ENCODE measurements at regions not wholly inside any gene's neighbourhood (a gene's known extent, or its start where the extent isn't known, plus 50 kb on each side); places are given as distances from the start of the nearest gene placed in this dataset.

- no peak for TF ChIP-seq CTCF (conservative IDR thresholded peaks at IDR 0.05; ENCODE audit: low read depth in 2 of 2)
- TF ChIP-seq ZNF331 (CRISPR knock-in tag; IDR thresholded peaks at IDR 0.05; ENCODE audit: low read depth), result no peak
- no peak for TF ChIP-seq EZH2phosphoT487 (IDR thresholded peaks at IDR 0.05; ENCODE audit: unreplicated experiment)
- TF ChIP-seq POLR2AphosphoS5 (IDR thresholded peaks at IDR 0.05; ENCODE audit: low read depth), result no peak
- TF ChIP-seq REST (IDR thresholded peaks at IDR 0.05; ENCODE audit: unreplicated experiment), result no peak
These were observed 128.4 kb downstream of the NTMT2 start (continued) for GRCh38 chr1:170274131-170274501.

GRCh38 chr1:170277985-170278384 is 132.2 kb downstream of the NTMT2 start:
- peaks cover 7% of the 10 kb centered on the region; the same call in 2 of the 3 replicates for H3K4me1 Mint-ChIP-seq
- no peaks in the 10 kb centered on the region for H3K27me3 Mint-ChIP-seq (ENCODE audit: insufficient read depth, low read depth, poor library complexity)
- no peak for TF ChIP-seq EZH2phosphoT487 (IDR thresholded peaks at IDR 0.05; ENCODE audit: unreplicated experiment)
- no peak for TF ChIP-seq JUNB (IDR thresholded peaks at IDR 0.05; ENCODE audit: unreplicated experiment)
- TF ChIP-seq STAT1 (IDR thresholded peaks at IDR 0.05; ENCODE audit: unreplicated experiment), result no peak
- TF ChIP-seq ZNF331 (CRISPR knock-in tag; IDR thresholded peaks at IDR 0.05; ENCODE audit: low read depth), result no peak
- Histone ChIP-seq H3F3A (replicated peaks; ENCODE audit: low read depth) (no peaks in the 10 kb centered on the region), H3K9me2 (ENCODE audit: insufficient read depth) (0 out of 2 replicates have a peak, but pooled peaks cover 6% of the 10 kb centered on the region), H3K4me3 (no peak overlapping the region), H3K27me3 (ENCODE audit: insufficient read depth) (no peaks in the 10 kb centered on the region), H3K4me2 (no peak overlapping the region), H3K79me2 (replicated peaks; ENCODE audit: insufficient read depth) (no peaks in the 10 kb centered on the region), H2AFZ (no peak overlapping the region), H4K20me1 (replicated peaks; ENCODE audit: insufficient read depth) (no peaks in the 10 kb centered on the region), H3K4me1 (ENCODE audit: insufficient read depth) (peaks cover 7% of the 10 kb centered on the region; the same call in 1 of the 2 replicates), H3K36me3 (ENCODE audit: insufficient read depth) (no peaks in the 10 kb centered on the region), H3K27ac (ENCODE audit: low read depth) (no peak overlapping the region)
- DNase-seq (ENCODE audit: low spot score) (no peak), ATAC-seq (no peak)
- H3K36me3 Mint-ChIP-seq (ENCODE audit: low read depth), result no peaks in the 10 kb centered on the region
- H3K27ac Mint-ChIP-seq, result no peak overlapping the region
- no peaks in the 10 kb centered on the region for H3K9me3 Mint-ChIP-seq
- H3K4me3 Mint-ChIP-seq, result no peak overlapping the region

GRCh38 chr1:170284016-170284415 is 138.3 kb downstream of the NTMT2 start:
- Histone ChIP-seq H3K4me1 (ENCODE audit: insufficient read depth) (no peaks in the 10 kb centered on the region), H3K79me2 (replicated peaks; ENCODE audit: insufficient read depth) (no peaks in the 10 kb centered on the region), H3K27ac (ENCODE audit: low read depth) (no peak overlapping the region), H3K36me3 (ENCODE audit: insufficient read depth) (no peaks in the 10 kb centered on the region), H3K4me3 (no peak overlapping the region), H3K4me2 (no peak overlapping the region), H2AFZ (no peak overlapping the region), H4K20me1 (replicated peaks; ENCODE audit: insufficient read depth) (no peaks in the 10 kb centered on the region), H3F3A (replicated peaks; ENCODE audit: low read depth) (no peaks in the 10 kb centered on the region), H3K27me3 (ENCODE audit: insufficient read depth) (no peaks in the 10 kb centered on the region), H3K9me2 (ENCODE audit: insufficient read depth) (no peaks in the 10 kb centered on the region)
- ATAC-seq (no peak), DNase-seq (ENCODE audit: low spot score) (no peak)
- H3K27me3 Mint-ChIP-seq (ENCODE audit: insufficient read depth, low read depth, poor library complexity), result no peaks in the 10 kb centered on the region
- H3K4me3 Mint-ChIP-seq, result no peak overlapping the region
- no peak overlapping the region for H3K27ac Mint-ChIP-seq
- H3K36me3 Mint-ChIP-seq (ENCODE audit: low read depth), result no peaks in the 10 kb centered on the region
- no peaks in the 10 kb centered on the region for H3K4me1 Mint-ChIP-seq
- H3K9me3 Mint-ChIP-seq, result no peaks in the 10 kb centered on the region
- TF ChIP-seq CREB1 (CRISPR knock-in tag; IDR thresholded peaks at IDR 0.05; ENCODE audit: low read depth) (no peak), EZH2phosphoT487 (IDR thresholded peaks at IDR 0.05; ENCODE audit: unreplicated experiment) (no peak), CTCF (conservative IDR thresholded peaks at IDR 0.05; ENCODE audit: low read depth in 2 of 2) (no peak), NANOG (IDR thresholded peaks at IDR 0.05; ENCODE audit: borderline replicate concordance) (no peak), REST (IDR thresholded peaks at IDR 0.05; ENCODE audit: unreplicated experiment) (no peak), POLR2AphosphoS5 (IDR thresholded peaks at IDR 0.05; ENCODE audit: low read depth) (no peak), EZH2 (IDR thresholded peaks at IDR 0.05; ENCODE audit: low read depth, unreplicated experiment) (no peak), JUNB (IDR thresholded peaks at IDR 0.05; ENCODE audit: unreplicated experiment) (no peak)
